Peyer's patch (tissue), 4 donors: ENCODE measurements at regions not wholly inside any gene's neighbourhood (a gene's known extent, or its start where the extent isn't known, plus 50 kb on each side); places are given as distances from the start of the nearest gene placed in this dataset.
A peak's percentile ranks its signal among the peaks of the same experiment; 100 is the strongest.

Experiments used
- DNase-seq, 3 donors: peaks; one replicate each; pipeline ENCODE4 v3.0.0-alpha.2; 2017 to 2019
- H3K27ac ChIP-seq, 4 donors: fragments of 200-600 bp; sonication (generic); one replicate each; pipeline ENCODE4 v1.5.1; 2016 to 2019
- H3K27me3 ChIP-seq, 2 donors: fragments of 200-600 bp; sonication (generic); one replicate each; pipeline ENCODE4 v1.5.1; 2019
- H3K36me3 ChIP-seq, 3 donors: fragments of 200-600 bp; sonication (generic); one replicate each; pipeline ENCODE4 v1.5.1; 2016 to 2019
- H3K4me1 ChIP-seq, 4 donors: fragments of 200-600 bp; sonication (generic); one replicate each; pipeline ENCODE4 v1.5.1; 2016 to 2019
- H3K4me3 ChIP-seq, 4 donors: fragments of 200-600 bp; sonication (generic); 1 replicate in 3 of 4; 2 replicates in 1 of 4; pipeline ENCODE4 v1.5.1; 2016 to 2019; ENCODE audit warnings: mild to moderate bottlenecking in 1 of 4
- H3K9me3 ChIP-seq, 4 donors: fragments of 200-600 bp; sonication (generic); one replicate each; pipeline ENCODE4 v1.5.1; 2016 to 2019; ENCODE audit warnings: mild to moderate bottlenecking in 1 of 4
- POLR2A ChIP-seq, 2 donors: fragments of 450-650 bp; IDR thresholded peaks; one replicate each; pipeline ENCODE4 v1.5.1; 2017; ENCODE audit warnings: antibody characterized with exemption in 2 of 2, mild to moderate bottlenecking in 2 of 2, moderate library complexity in 2 of 2
- TF ChIP-seq, protein P1 (sequence below), 6 experiments: fragments of 450-650 bp in 4 of 6; fragments of 200-600 bp in 2 of 6; sonication (generic) in 1 of 6; IDR thresholded peaks; one replicate each; pipeline ENCODE4 v1.5.1; 2017 to 2019; ENCODE audit warnings: antibody characterized with exemption in 6 of 6, mild to moderate bottlenecking in 3 of 6, moderate library complexity in 1 of 6

DNA sequence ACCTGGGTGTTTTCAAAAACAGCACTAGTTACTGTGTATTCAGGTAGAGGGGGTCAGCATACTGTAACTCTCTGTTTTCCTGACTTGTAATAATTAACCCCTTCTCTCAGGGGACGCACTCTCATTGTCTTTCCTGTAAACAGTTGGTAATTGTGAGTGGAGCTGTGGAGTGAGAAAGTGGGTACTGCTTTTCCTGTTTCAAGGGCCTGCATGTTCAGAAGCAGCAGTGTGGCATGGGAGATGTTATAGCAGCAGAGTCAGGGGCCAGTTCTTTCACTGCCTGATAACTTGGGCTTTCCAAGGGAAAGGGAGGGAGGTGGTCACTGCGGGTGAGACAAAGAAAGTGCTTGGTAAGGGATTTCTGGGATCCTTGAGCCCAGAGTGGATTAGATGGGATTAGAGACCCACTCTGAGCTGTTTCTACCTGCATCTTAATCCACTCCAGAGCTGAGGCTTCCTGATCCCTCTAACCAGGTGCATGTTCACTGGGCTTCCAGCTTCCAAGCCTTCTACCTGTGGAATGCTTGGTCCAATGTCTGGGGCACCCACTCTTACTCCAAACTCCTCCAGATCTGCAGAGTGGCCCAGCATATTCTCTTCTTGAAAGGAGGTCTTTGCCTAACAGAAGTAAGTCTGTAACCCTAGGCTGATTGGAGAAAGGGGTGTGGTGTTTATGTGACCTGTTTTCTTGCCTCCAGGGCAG is 105.2 kb downstream of the RPLP1 start:
- Histone ChIP-seq H3K27ac (peak overlapping the region in 2 of 4 donors; percentile 46 to 61), H3K4me1 (peaks cover 0 to 41% (median 3%) of the 10 kb centered on the region in 4 donors), H3K9me3 (no peaks in the 10 kb centered on the region), H3K27me3 (no peaks in the 10 kb centered on the region), H3K4me3 (no peak overlapping the region), H3K36me3 (no peaks in the 10 kb centered on the region)
- DNase-seq: no peak
- TF ChIP-seq, protein P1, sequence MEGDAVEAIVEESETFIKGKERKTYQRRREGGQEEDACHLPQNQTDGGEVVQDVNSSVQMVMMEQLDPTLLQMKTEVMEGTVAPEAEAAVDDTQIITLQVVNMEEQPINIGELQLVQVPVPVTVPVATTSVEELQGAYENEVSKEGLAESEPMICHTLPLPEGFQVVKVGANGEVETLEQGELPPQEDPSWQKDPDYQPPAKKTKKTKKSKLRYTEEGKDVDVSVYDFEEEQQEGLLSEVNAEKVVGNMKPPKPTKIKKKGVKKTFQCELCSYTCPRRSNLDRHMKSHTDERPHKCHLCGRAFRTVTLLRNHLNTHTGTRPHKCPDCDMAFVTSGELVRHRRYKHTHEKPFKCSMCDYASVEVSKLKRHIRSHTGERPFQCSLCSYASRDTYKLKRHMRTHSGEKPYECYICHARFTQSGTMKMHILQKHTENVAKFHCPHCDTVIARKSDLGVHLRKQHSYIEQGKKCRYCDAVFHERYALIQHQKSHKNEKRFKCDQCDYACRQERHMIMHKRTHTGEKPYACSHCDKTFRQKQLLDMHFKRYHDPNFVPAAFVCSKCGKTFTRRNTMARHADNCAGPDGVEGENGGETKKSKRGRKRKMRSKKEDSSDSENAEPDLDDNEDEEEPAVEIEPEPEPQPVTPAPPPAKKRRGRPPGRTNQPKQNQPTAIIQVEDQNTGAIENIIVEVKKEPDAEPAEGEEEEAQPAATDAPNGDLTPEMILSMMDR (IDR thresholded peaks at IDR 0.05): no peak
- no peak for TF ChIP-seq POLR2A (IDR thresholded peaks at IDR 0.05)

DNA sequence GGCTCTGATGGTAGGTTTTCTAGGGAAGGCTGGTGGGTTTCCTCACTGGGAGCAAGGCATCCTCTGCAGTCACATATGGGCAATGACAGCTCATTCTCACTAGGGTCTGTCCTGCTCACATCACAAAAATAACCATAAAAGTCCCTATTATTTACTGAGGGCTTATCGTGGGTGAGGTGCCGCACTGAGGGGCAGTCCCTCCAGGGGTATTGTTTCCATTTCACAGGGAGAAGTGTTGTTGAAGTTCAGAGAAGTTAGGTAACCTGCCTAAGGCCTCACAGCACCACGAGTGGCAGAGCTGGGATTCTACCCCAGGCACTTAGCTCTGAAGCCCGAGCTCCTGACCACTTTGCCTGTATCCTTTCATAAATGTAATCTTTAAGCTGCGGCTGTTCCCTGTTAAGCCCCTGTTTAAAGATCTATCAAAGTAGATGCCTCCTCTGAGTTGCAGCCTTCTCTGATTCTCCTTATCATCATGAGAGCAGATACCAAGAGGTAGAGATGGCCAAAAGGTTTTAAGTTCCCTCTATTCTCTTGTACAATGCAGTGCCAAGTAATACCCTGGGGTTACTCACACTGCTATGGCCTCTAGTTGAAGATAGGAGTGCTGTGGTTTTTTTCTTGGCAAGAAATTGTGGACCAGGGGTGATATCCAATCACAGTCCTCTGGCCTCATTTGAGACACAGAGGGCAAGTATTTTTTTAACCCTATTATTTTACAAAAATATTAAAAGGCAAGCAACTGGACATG is 107.0 kb downstream of the RPLP1 start:
- peaks cover 0 to 38% (median 3%) of the 10 kb centered on the region in 4 donors for H3K4me1 ChIP-seq

GRCh38 chr15:69561071-69561784 is 108.6 kb downstream of the RPLP1 start:
- Histone ChIP-seq H3K4me3 (no peak overlapping the region), H3K9me3 (no peaks in the 10 kb centered on the region), H3K27me3 (no peaks in the 10 kb centered on the region), H3K36me3 (no peaks in the 10 kb centered on the region), H3K27ac (no peak overlapping the region), H3K4me1 (peaks cover 0 to 31% (median 3%) of the 10 kb centered on the region in 4 donors)
- DNase-seq: peak in 1 of 3 donors; percentile 58
- no peak for TF ChIP-seq POLR2A (IDR thresholded peaks at IDR 0.05)
- TF ChIP-seq, protein P1 (IDR thresholded peaks at IDR 0.05): no peak

More for the DNA sequence above, 107.0 kb downstream of the RPLP1 start:
- no peaks in the 10 kb centered on the region for H3K36me3 ChIP-seq
- no peak overlapping the region for H3K4me3 ChIP-seq
- no peaks in the 10 kb centered on the region for H3K27me3 ChIP-seq
- no peaks in the 10 kb centered on the region for H3K9me3 ChIP-seq
- H3K27ac ChIP-seq: no peak overlapping the region
- TF ChIP-seq POLR2A (IDR thresholded peaks at IDR 0.05): no peak
- TF ChIP-seq, protein P1 (IDR thresholded peaks at IDR 0.05): peak in 1 of 6 experiments; percentile 4
- DNase-seq: no peak

DNA sequence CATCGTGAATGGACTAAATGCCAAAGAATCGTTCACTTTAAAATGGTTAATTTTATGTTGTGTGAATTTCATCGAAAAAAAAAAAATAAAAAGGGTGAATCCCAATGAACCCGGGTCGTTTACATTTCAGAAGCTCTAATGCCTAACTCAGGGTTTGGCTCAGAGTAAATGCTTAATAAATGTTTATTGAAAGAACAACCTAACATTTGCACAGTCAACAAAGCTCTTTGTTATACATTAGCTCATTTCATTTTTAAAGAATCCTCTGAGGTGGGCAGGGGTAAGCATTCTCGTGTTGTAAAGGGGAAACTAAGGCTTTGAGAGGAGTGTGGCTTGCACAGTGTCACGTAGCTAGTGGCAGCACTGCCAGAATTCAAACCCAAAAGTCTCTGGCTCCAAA is 109.5 kb downstream of the RPLP1 start:
- peaks cover 0 to 24% (median 3%) of the 10 kb centered on the region in 4 donors for H3K4me1 ChIP-seq
- H3K4me3 ChIP-seq: no peak overlapping the region
- no peak overlapping the region for H3K27ac ChIP-seq
- no peaks in the 10 kb centered on the region for H3K27me3 ChIP-seq
- no peaks in the 10 kb centered on the region for H3K36me3 ChIP-seq
- DNase-seq: no peak
- H3K9me3 ChIP-seq: no peaks in the 10 kb centered on the region
- TF ChIP-seq POLR2A (IDR thresholded peaks at IDR 0.05): no peak
- TF ChIP-seq, protein P1 (IDR thresholded peaks at IDR 0.05): no peak

DNA sequence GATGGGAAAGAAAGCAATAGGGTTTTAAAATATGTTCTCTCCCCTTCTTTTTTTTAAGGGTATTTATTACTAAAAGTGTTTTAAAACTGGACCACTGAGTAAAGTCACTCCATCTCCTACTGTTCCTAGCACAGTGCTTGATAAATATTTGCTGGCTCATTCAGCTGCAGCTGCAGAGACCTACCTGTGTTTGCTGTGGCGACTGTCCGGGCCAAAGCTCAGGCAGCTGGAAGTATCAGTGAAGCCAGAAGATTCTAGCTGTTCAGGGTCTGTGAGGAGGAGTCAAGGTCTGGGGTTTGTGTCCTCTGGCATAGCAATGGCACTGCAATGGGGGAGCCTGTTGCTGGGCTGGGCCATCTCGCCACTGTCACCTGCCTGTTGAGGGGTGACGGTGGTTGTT is 109.9 kb downstream of the RPLP1 start:
- Histone ChIP-seq H3K27me3 (no peaks in the 10 kb centered on the region), H3K4me3 (no peak overlapping the region), H3K4me1 (peaks cover 0 to 24% (median 3%) of the 10 kb centered on the region in 4 donors), H3K9me3 (no peaks in the 10 kb centered on the region), H3K36me3 (no peaks in the 10 kb centered on the region), H3K27ac (no peak overlapping the region)
- DNase-seq: no peak
- no peak for TF ChIP-seq POLR2A (IDR thresholded peaks at IDR 0.05)
- TF ChIP-seq, protein P1 (IDR thresholded peaks at IDR 0.05): peak in 1 of 6 experiments; percentile 7
